WTC11 (cell line): ENCODE measurements at regions not wholly inside any gene's neighbourhood (a gene's known extent, or its start where the extent isn't known, plus 50 kb on each side); places are given as distances from the start of the nearest gene placed in this dataset.

Source experiments
- ATAC-seq: fragments of 200-7000 bp; cut with Tn5 transposase; 2 replicates; pipeline ENCODE4 v1.10.0; 2021; ENCODE audit warnings: mild to moderate bottlenecking, moderate library complexity
- CTCF ChIA-PET: fragments of 300-600 bp; sonication (Branson Sonifier 250); formaldehyde crosslinking; loops from one replicate; lab custom pipeline; 2021; ENCODE audit warnings: antibody characterized with exemption; lab: Charles Lee
- POLR2A ChIA-PET: fragments of 350-600 bp; sonication (Branson Sonifier 250); formaldehyde crosslinking; loops from one replicate; lab custom pipeline; 2021; ENCODE audit warnings: antibody characterized with exemption; lab: Charles Lee
- DNase-seq: peaks from one replicate; pipeline ENCODE4 v3.0.0; 2021; ENCODE audit warnings: low spot score
- H3K27ac Mint-ChIP-seq: 2 replicates; pipeline ENCODE4 v1.8.0; 2021; ENCODE audit warnings: mixed read lengths
- H3K27me3 Mint-ChIP-seq: 2 replicates; pipeline ENCODE4 v1.8.0; 2021; ENCODE audit warnings: low read depth, mild to moderate bottlenecking, moderate library complexity, mixed read lengths
- H3K36me3 Mint-ChIP-seq: 2 replicates; pipeline ENCODE4 v1.8.0; 2021; ENCODE audit warnings: mixed read lengths
- H3K4me1 Mint-ChIP-seq: 2 replicates; pipeline ENCODE4 v1.8.0; 2022; ENCODE audit warnings: mixed read lengths
- H3K4me3 Mint-ChIP-seq: 2 replicates; pipeline ENCODE4 v1.8.0; 2021; ENCODE audit warnings: mild to moderate bottlenecking, moderate library complexity, mixed read lengths
- H3K9me3 Mint-ChIP-seq: 2 replicates; pipeline ENCODE4 v1.8.0; 2021; ENCODE audit warnings: mixed read lengths
- ARID4B ChIP-seq: sonication (generic); formaldehyde crosslinking; IDR thresholded peaks from 2 replicates; pipeline ENCODE4 v1.8.0; 2023; ENCODE audit warnings: missing genetic modification reagents, mild to moderate bottlenecking, borderline replicate concordance
- ATF2 ChIP-seq: sonication (generic); formaldehyde crosslinking; IDR thresholded peaks from 2 replicates; pipeline ENCODE4 v1.8.1; 2022; ENCODE audit warnings: low read depth, missing genetic modification reagents, borderline replicate concordance
- CDX4 ChIP-seq: fragments of 250-450 bp; sonication (Bioruptor Pico); IDR thresholded peaks from 2 replicates; pipeline ENCODE4 v1.9.0; 2021; ENCODE audit warnings: moderate library complexity, mild to moderate bottlenecking, inconsistent platforms, borderline replicate concordance
- CREM ChIP-seq: sonication (generic); formaldehyde crosslinking; IDR thresholded peaks from 2 replicates; pipeline ENCODE4 v1.8.1; 2022; ENCODE audit warnings: mild to moderate bottlenecking, missing genetic modification reagents, moderate library complexity
- E2F5 ChIP-seq: sonication (generic); formaldehyde crosslinking; IDR thresholded peaks from 2 replicates; pipeline ENCODE4 v1.8.1; 2022; ENCODE audit warnings: mild to moderate bottlenecking, moderate library complexity, missing genetic modification reagents
- ELF4 ChIP-seq: sonication (generic); formaldehyde crosslinking; IDR thresholded peaks from 2 replicates; pipeline ENCODE4 v1.8.1; 2022; ENCODE audit warnings: low read depth, mild to moderate bottlenecking, moderate library complexity, missing genetic modification reagents
- EMX1 ChIP-seq: fragments of 250-450 bp; sonication (Bioruptor Pico); IDR thresholded peaks from 2 replicates; pipeline ENCODE4 v1.8.0; 2021; ENCODE audit warnings: mild to moderate bottlenecking
- IRF1 ChIP-seq: sonication (generic); formaldehyde crosslinking; IDR thresholded peaks from 2 replicates; pipeline ENCODE4 v1.8.0; 2023; ENCODE audit warnings: missing genetic modification reagents
- NFE2L1 ChIP-seq: sonication (generic); formaldehyde crosslinking; IDR thresholded peaks from 2 replicates; pipeline ENCODE4 v1.8.1; 2023; ENCODE audit warnings: missing genetic modification reagents
- NFYB ChIP-seq: sonication (generic); formaldehyde crosslinking; conservative IDR thresholded peaks from 2 replicates; pipeline ENCODE4 v1.8.0; 2022; ENCODE audit warnings: low read depth, missing genetic modification reagents
- NR3C1 ChIP-seq: sonication (generic); formaldehyde crosslinking; conservative IDR thresholded peaks from 2 replicates; pipeline ENCODE4 v1.8.1; 2023; ENCODE audit warnings: low read depth, mild to moderate bottlenecking, missing genetic modification reagents
- PREB ChIP-seq: sonication (generic); formaldehyde crosslinking; IDR thresholded peaks from 2 replicates; pipeline ENCODE4 v1.8.1; 2022; ENCODE audit warnings: mild to moderate bottlenecking, missing genetic modification reagents, moderate library complexity, borderline replicate concordance
- PRRX2 ChIP-seq: fragments of 250-450 bp; sonication (Bioruptor Pico); IDR thresholded peaks from 2 replicates; pipeline ENCODE4 v1.8.0; 2021; ENCODE audit warnings: mild to moderate bottlenecking
- RELA ChIP-seq: sonication (generic); formaldehyde crosslinking; IDR thresholded peaks from 2 replicates; pipeline ENCODE4 v1.8.1; 2022; ENCODE audit warnings: missing genetic modification reagents, mild to moderate bottlenecking, borderline replicate concordance
- ZNF138 ChIP-seq: sonication (generic); formaldehyde crosslinking; conservative IDR thresholded peaks from 2 replicates; pipeline ENCODE4 v1.8.1; 2022; ENCODE audit warnings: mild to moderate bottlenecking, moderate library complexity, missing genetic modification reagents
- ZNF263 ChIP-seq: sonication (generic); formaldehyde crosslinking; IDR thresholded peaks from 2 replicates; pipeline ENCODE4 v1.8.1; 2022; ENCODE audit warnings: low read depth, mild to moderate bottlenecking, moderate library complexity, missing genetic modification reagents
- ZNF416 ChIP-seq: fragments of 250-450 bp; sonication (Bioruptor Pico); IDR thresholded peaks from 2 replicates; pipeline ENCODE4 v1.9.0; 2021; ENCODE audit warnings: mild to moderate bottlenecking, inconsistent platforms
- ZSCAN18 ChIP-seq: fragments of 250-450 bp; sonication (Bioruptor Pico); IDR thresholded peaks from 2 replicates; pipeline ENCODE4 v2.1.2; 2022; ENCODE audit warnings: mild to moderate bottlenecking, moderate library complexity

GRCh38 chr1:221023482-221023881 is 144.2 kb downstream of the HLX start:
- ChIA-PET POLR2A (no interaction called here), CTCF (no interaction called here)
- Mint-ChIP-seq H3K27me3 (peaks cover 3% of the 10 kb centered on the region; the same call in 1 of the 2 replicates), H3K36me3 (no peaks in the 10 kb centered on the region), H3K9me3 (peaks cover 5% of the 10 kb centered on the region; the same call in 1 of the 2 replicates), H3K4me3 (no peak overlapping the region), H3K4me1 (no peaks in the 10 kb centered on the region), H3K27ac (no peak overlapping the region)
- TF ChIP-seq PREB: no peak
- ATAC-seq (no peak), DNase-seq (no peak)

GRCh38 chr1:221025501-221025900 is 146.3 kb downstream of the HLX start:
- no peaks in the 10 kb centered on the region for H3K4me1 Mint-ChIP-seq
- H3K36me3 Mint-ChIP-seq: no peaks in the 10 kb centered on the region
- POLR2A ChIA-PET: no interaction called here
- H3K27me3 Mint-ChIP-seq: peaks cover 3% of the 10 kb centered on the region; the same call in 1 of the 2 replicates
- H3K27ac Mint-ChIP-seq: no peak overlapping the region
- no peak for ATAC-seq
- no peak overlapping the region for H3K4me3 Mint-ChIP-seq
- CTCF ChIA-PET: no interaction called here
- no peak for TF ChIP-seq E2F5 (CRISPR knock-in tag)
- TF ChIP-seq NFYB: no peak
- no peak for TF ChIP-seq ATF2
- TF ChIP-seq PRRX2 (CRISPR knock-in tag): no peak
- DNase-seq: no peak
- H3K9me3 Mint-ChIP-seq: peaks cover 5% of the 10 kb centered on the region; the same call in 1 of the 2 replicates

GRCh38 chr1:221025956-221026355 is 146.7 kb downstream of the HLX start:
- no peak overlapping the region for H3K4me3 Mint-ChIP-seq
- DNase-seq (no peak), ATAC-seq (no peak)
- H3K36me3 Mint-ChIP-seq: no peaks in the 10 kb centered on the region
- POLR2A ChIA-PET: no interaction called here
- H3K4me1 Mint-ChIP-seq: no peaks in the 10 kb centered on the region
- TF ChIP-seq ZNF263 (CRISPR knock-in tag) (no peak), RELA (CRISPR knock-in tag) (no peak), EMX1 (no peak), ZSCAN18 (no peak), CREM (CRISPR knock-in tag) (no peak), ARID4B (no peak), IRF1 (CRISPR knock-in tag) (no peak), NFYB (no peak), NFE2L1 (no peak), ZNF416 (no peak), NR3C1 (CRISPR knock-in tag) (no peak), CDX4 (CRISPR knock-in tag) (no peak), ELF4 (CRISPR knock-in tag) (no peak), ZNF138 (CRISPR knock-in tag) (no peak)
- H3K27ac Mint-ChIP-seq: no peak overlapping the region
- H3K9me3 Mint-ChIP-seq: peaks cover 5% of the 10 kb centered on the region; the same call in 1 of the 2 replicates
- H3K27me3 Mint-ChIP-seq: peaks cover 3% of the 10 kb centered on the region; the same call in 1 of the 2 replicates
- CTCF ChIA-PET: no interaction called here
